HL-60 (cell line): ENCODE measurements at regions not wholly inside any gene's neighbourhood (a gene's known extent, or its start where the extent isn't known, plus 50 kb on each side); places are given as distances from the start of the nearest gene placed in this dataset.

ENCODE experiments used
- GABPA ChIP-seq: IDR thresholded peaks from 2 replicates; pipeline ENCODE4 v1.6.1; 2012; ENCODE audit warnings: low read depth
- TF ChIP-seq, protein P1 (sequence below): IDR thresholded peaks from 2 replicates; pipeline ENCODE4 v1.6.1; 2012; ENCODE audit warnings: low read depth; ENCODE audit not compliant: insufficient replicate concordance
- TF ChIP-seq, protein P2 (sequence below): IDR thresholded peaks from one replicate; pipeline ENCODE4 v1.5.1; 2011; ENCODE audit warnings: low read length, control low read depth, inconsistent platforms; ENCODE audit not compliant: insufficient read depth

DNA sequence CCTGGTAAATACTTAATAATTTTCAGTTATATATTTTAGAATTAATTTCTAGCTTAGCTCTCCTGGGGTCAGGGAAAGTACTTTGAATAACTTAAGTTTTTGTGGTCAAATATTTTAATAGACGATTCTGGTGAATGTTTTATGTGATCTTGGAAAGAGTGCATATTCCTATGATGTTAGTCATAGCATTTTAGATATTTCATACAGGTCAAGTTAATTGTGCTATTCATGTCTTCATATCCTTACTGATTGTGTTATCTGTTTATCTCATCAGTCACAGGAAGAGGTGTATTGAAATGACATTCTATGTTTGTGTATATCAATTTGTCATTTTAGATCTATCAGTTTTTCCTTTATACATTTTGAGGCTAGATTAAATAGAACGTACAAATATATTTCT is 576.2 kb downstream of the CPS1 start:
- TF ChIP-seq, protein P1, sequence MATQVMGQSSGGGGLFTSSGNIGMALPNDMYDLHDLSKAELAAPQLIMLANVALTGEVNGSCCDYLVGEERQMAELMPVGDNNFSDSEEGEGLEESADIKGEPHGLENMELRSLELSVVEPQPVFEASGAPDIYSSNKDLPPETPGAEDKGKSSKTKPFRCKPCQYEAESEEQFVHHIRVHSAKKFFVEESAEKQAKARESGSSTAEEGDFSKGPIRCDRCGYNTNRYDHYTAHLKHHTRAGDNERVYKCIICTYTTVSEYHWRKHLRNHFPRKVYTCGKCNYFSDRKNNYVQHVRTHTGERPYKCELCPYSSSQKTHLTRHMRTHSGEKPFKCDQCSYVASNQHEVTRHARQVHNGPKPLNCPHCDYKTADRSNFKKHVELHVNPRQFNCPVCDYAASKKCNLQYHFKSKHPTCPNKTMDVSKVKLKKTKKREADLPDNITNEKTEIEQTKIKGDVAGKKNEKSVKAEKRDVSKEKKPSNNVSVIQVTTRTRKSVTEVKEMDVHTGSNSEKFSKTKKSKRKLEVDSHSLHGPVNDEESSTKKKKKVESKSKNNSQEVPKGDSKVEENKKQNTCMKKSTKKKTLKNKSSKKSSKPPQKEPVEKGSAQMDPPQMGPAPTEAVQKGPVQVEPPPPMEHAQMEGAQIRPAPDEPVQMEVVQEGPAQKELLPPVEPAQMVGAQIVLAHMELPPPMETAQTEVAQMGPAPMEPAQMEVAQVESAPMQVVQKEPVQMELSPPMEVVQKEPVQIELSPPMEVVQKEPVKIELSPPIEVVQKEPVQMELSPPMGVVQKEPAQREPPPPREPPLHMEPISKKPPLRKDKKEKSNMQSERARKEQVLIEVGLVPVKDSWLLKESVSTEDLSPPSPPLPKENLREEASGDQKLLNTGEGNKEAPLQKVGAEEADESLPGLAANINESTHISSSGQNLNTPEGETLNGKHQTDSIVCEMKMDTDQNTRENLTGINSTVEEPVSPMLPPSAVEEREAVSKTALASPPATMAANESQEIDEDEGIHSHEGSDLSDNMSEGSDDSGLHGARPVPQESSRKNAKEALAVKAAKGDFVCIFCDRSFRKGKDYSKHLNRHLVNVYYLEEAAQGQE: no peak
- TF ChIP-seq, protein P2, sequence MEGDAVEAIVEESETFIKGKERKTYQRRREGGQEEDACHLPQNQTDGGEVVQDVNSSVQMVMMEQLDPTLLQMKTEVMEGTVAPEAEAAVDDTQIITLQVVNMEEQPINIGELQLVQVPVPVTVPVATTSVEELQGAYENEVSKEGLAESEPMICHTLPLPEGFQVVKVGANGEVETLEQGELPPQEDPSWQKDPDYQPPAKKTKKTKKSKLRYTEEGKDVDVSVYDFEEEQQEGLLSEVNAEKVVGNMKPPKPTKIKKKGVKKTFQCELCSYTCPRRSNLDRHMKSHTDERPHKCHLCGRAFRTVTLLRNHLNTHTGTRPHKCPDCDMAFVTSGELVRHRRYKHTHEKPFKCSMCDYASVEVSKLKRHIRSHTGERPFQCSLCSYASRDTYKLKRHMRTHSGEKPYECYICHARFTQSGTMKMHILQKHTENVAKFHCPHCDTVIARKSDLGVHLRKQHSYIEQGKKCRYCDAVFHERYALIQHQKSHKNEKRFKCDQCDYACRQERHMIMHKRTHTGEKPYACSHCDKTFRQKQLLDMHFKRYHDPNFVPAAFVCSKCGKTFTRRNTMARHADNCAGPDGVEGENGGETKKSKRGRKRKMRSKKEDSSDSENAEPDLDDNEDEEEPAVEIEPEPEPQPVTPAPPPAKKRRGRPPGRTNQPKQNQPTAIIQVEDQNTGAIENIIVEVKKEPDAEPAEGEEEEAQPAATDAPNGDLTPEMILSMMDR: no peak
- no peak for TF ChIP-seq GABPA
